Spleen (tissue), 11 donors: ENCODE measurements at regions not wholly inside any gene's neighbourhood (a gene's known extent, or its start where the extent isn't known, plus 50 kb on each side); places are given as distances from the start of the nearest gene placed in this dataset.

Experiments used
- DNase-seq: peaks from one replicate; pipeline ENCODE4 v3.0.0-alpha.2; 2020
- H3K27ac ChIP-seq, 8 donors: fragments of 200-600 bp; sonication (generic) in 7 of 8; 1 replicate in 4 of 8; 2 replicates in 4 of 8; pipeline versions ENCODE4 v1.5.0 to v1.8.0; 2016 to 2021; ENCODE audit warnings: inconsistent platforms in 4 of 8, mild to moderate bottlenecking in 4 of 8, moderate library complexity in 1 of 8
- H3K27me3 ChIP-seq, 7 donors: fragments of 200-600 bp; sonication (generic) in 6 of 7; replicated peaks in 1 of 7; 1 replicate in 4 of 7; 2 replicates in 3 of 7; pipeline versions ENCODE4 v1.5.0 to v1.8.0; 2016 to 2021; ENCODE audit warnings: inconsistent platforms in 3 of 7, mild to moderate bottlenecking in 1 of 7
- H3K36me3 ChIP-seq, 6 donors: fragments of 200-600 bp; sonication (generic) in 5 of 6; 1 replicate in 4 of 6; 2 replicates in 2 of 6; pipeline versions ENCODE4 v1.5.0 to v1.8.0; 2016 to 2021; ENCODE audit warnings: inconsistent platforms in 2 of 6
- H3K4me1 ChIP-seq, 6 donors: fragments of 200-600 bp; sonication (generic) in 5 of 6; 1 replicate in 3 of 6; 2 replicates in 3 of 6; pipeline versions ENCODE4 v1.5.0 to v1.8.0; 2016 to 2021; ENCODE audit warnings: inconsistent platforms in 3 of 6
- H3K4me3 ChIP-seq, 8 donors: fragments of 200-600 bp; sonication (generic) in 7 of 8; 1 replicate in 4 of 8; 2 replicates in 4 of 8; pipeline versions ENCODE4 v1.5.0 to v1.8.0; 2016 to 2021; ENCODE audit warnings: inconsistent platforms in 4 of 8, mild to moderate bottlenecking in 4 of 8, moderate library complexity in 2 of 8
- H3K9me3 ChIP-seq, 8 donors: fragments of 200-600 bp; sonication (generic) in 7 of 8; 1 replicate in 4 of 8; 2 replicates in 4 of 8; pipeline versions ENCODE4 v1.5.0 to v1.8.0; 2016 to 2021; ENCODE audit warnings: inconsistent platforms in 4 of 8
- CTCF ChIP-seq, 11 experiments: fragments of 200-600 bp in 7 of 11; fragments of 450-650 bp in 4 of 11; sonication (generic) in 4 of 11; IDR thresholded peaks in 8 of 11; conservative IDR thresholded peaks in 3 of 11; 1 replicate in 7 of 11; 2 replicates in 4 of 11; pipeline versions ENCODE4 v1.4.0 to v1.8.0; 2016 to 2021; ENCODE audit warnings: antibody characterized with exemption in 11 of 11, inconsistent platforms in 4 of 11, mild to moderate bottlenecking in 1 of 11
- POLR2A ChIP-seq, 3 donors: fragments of 450-650 bp; IDR thresholded peaks; one replicate each; pipeline ENCODE4 v1.5.1; 2017; ENCODE audit warnings: antibody characterized with exemption in 3 of 3, mild to moderate bottlenecking in 1 of 3
- POLR2AphosphoS5 ChIP-seq, 3 donors: sonication (generic); formaldehyde crosslinking; IDR thresholded peaks; one replicate each; pipeline ENCODE4 v1.5.1; 2017; ENCODE audit warnings: antibody characterized with exemption in 3 of 3
- WGBS, 5 donors: extraction: QIAGEN DNeasy Blood & Tissue Kit in 3 of 5; methylation state at CpG; one replicate each; pipeline versions ENCODE4 v1.1.5 to v1.1.7; 2013 to 2018; 5-methylcytosine and 5-hydroxymethylcytosine counted together
- intact Hi-C: fragments of 100-400 bp; cut with DNase I; formaldehyde crosslinking; loops from one replicate; pipeline ENCODE4 v1.15.0; 2023; ENCODE audit warnings: low total_unique reads
- donor health status: healthy with polysubstance abuse.
- donor health status: DM: no; HTN: no; CAD: no; lungs with moderate emphysema.
- donor health status: DM: no; HTN: no; CAD: no.
- donor health status: Bipolar disorder and iron deficiency.
- donor health status: healthy.
- donor health status: DM: no; HTN: no; CAD: no.
- donor health status: DM: yes; HTN: yes; CAD: no.

GRCh38 chr9:99288830-99289229 lies 66.7 kb downstream of the SEC61B start:
- Histone ChIP-seq H3K4me3 (no peak overlapping the region), H3K27ac (no peak overlapping the region), H3K36me3 (no peaks in the 10 kb centered on the region), H3K27me3 (peaks cover 0 to 5% (median 0%) of the 10 kb centered on the region in 7 donors), H3K4me1 (no peaks in the 10 kb centered on the region), H3K9me3 (no peaks in the 10 kb centered on the region)
- intact Hi-C loops, result no loop called here
- no peak for DNase-seq
- 47 to 77% (median 57%) methylated on average over 4 to 6 of the region's 6 CpGs for WGBS, 5 donors
- TF ChIP-seq CTCF (IDR thresholded peaks at IDR 0.05 in 8 of 11, conservative IDR thresholded peaks at IDR 0.05 in 3 of 11), result no peak
- TF ChIP-seq POLR2A (IDR thresholded peaks at IDR 0.05), result no peak
- no peak for TF ChIP-seq POLR2AphosphoS5 (IDR thresholded peaks at IDR 0.05)

GRCh38 chr9:99294850-99295461 lies 72.9 kb downstream of the SEC61B start:
- Histone ChIP-seq H3K27me3 (peaks cover 0 to 5% (median 0%) of the 10 kb centered on the region in 7 donors), H3K4me1 (peaks cover 0 to 10% (median 0%) of the 10 kb centered on the region in 6 donors), H3K9me3 (no peaks in the 10 kb centered on the region), H3K27ac (no peak overlapping the region), H3K4me3 (no peak overlapping the region), H3K36me3 (no peaks in the 10 kb centered on the region)
- TF ChIP-seq POLR2A (IDR thresholded peaks at IDR 0.05) (no peak), CTCF (IDR thresholded peaks at IDR 0.05 in 8 of 11, conservative IDR thresholded peaks at IDR 0.05 in 3 of 11) (no peak), POLR2AphosphoS5 (IDR thresholded peaks at IDR 0.05) (no peak)
- intact Hi-C loops, result no loop called here
- 53 to 56% (median 55%) methylated on average over 8 of the region's 8 CpGs for WGBS, 5 donors
- DNase-seq, result no peak

- Histone ChIP-seq H3K27ac (peak overlapping the region in 2 of 8 donors; percentile 36 to 40), H3K27me3 (peaks cover 0 to 5% (median 0%) of the 10 kb centered on the region in 7 donors), H3K36me3 (no peaks in the 10 kb centered on the region), H3K4me1 (peaks cover 0 to 10% (median 0%) of the 10 kb centered on the region in 6 donors), H3K4me3 (peak overlapping the region in 5 of 8 donors; percentile 3 to 60 (median 20)), H3K9me3 (no peaks in the 10 kb centered on the region)
- intact Hi-C loops, result no loop called here
- TF ChIP-seq CTCF (IDR thresholded peaks at IDR 0.05 in 8 of 11, conservative IDR thresholded peaks at IDR 0.05 in 3 of 11) (no peak), POLR2AphosphoS5 (IDR thresholded peaks at IDR 0.05) (peak in 2 of 3 donors; percentile 50 to 62), POLR2A (IDR thresholded peaks at IDR 0.05) (no peak)
- 57 to 74% (median 66%) methylated on average over 38 of the region's 38 CpGs for WGBS, 5 donors
- DNase-seq, result peak; percentile 85
Observed at GRCh38 chr9:99296291-99296951, 74.3 kb downstream of the SEC61B start.

GRCh38 chr9:99298614-99299013 lies 76.5 kb downstream of the SEC61B start:
- H3K4me3 ChIP-seq, result no peak overlapping the region
- DNase-seq, result no peak
- no peak overlapping the region for H3K27ac ChIP-seq
- no peaks in the 10 kb centered on the region for H3K36me3 ChIP-seq
- H3K9me3 ChIP-seq, result no peaks in the 10 kb centered on the region
- intact Hi-C loops, result no loop called here
- 71 to 83% (median 76%) methylated on average over 7 of the region's 7 CpGs for WGBS, 5 donors
- H3K4me1 ChIP-seq, result peaks cover 0 to 10% (median 0%) of the 10 kb centered on the region in 6 donors
- peaks cover 0 to 3% (median 0%) of the 10 kb centered on the region in 7 donors for H3K27me3 ChIP-seq
- TF ChIP-seq POLR2A (IDR thresholded peaks at IDR 0.05) (no peak), CTCF (IDR thresholded peaks at IDR 0.05 in 8 of 11, conservative IDR thresholded peaks at IDR 0.05 in 3 of 11) (no peak), POLR2AphosphoS5 (IDR thresholded peaks at IDR 0.05) (no peak)
